Head of caudate nucleus (tissue), 42 donors: ENCODE measurements at regions not wholly inside any gene's neighbourhood (a gene's known extent, or its start where the extent isn't known, plus 50 kb on each side); places are given as distances from the start of the nearest gene placed in this dataset.
"Not testable (repeated sequence)": the region's sequence is repeated elsewhere in the genome, so short reads cannot be mapped to it uniquely, and the experiment has no call there.

Experiments
- DNase-seq, 42 donors: peaks; one replicate each; pipeline versions ENCODE4 v3.0.0 to v3.0.0-alpha.2; 2020 to 2021; ENCODE audit warnings: mixed read lengths in 7 of 42
- intact Hi-C: fragments of 100-400 bp; cut with DNase I; formaldehyde crosslinking; loops from one replicate; pipeline ENCODE4 v1.15.0; 2022

- intact Hi-C loops: no loop called here
- no peak for DNase-seq
Measured at GRCh38 chr2:200092235-200092634, 136.9 kb downstream of the MAIP1 start.

GRCh38 chr2:200095436-200095835, 140.1 kb downstream of the MAIP1 start:
- DNase-seq: peak in 1 of 42 donors; percentile 16
- intact Hi-C loops: no loop called here

- no peak for DNase-seq
- intact Hi-C loops: no loop called here
Measured at GRCh38 chr2:200099256-200099655, 143.9 kb downstream of the MAIP1 start.

- no peak for DNase-seq
- intact Hi-C loops: no loop called here
Measured at GRCh38 chr2:200100027-200100426, 144.6 kb downstream of the MAIP1 start.

GRCh38 chr2:200101922-200102321, 146.5 kb downstream of the MAIP1 start:
- DNase-seq: no peak
- intact Hi-C loops: no loop called here

- DNase-seq: no peak
- intact Hi-C loops: no loop called here
Measured at GRCh38 chr2:200102971-200103370, 147.6 kb downstream of the MAIP1 start.

- intact Hi-C loops: no loop called here
- DNase-seq: no peak
Measured at GRCh38 chr2:200104015-200104414, 148.6 kb downstream of the MAIP1 start.

- no peak for DNase-seq
- intact Hi-C loops: no loop called here
Measured at GRCh38 chr2:200107514-200108217, 152.3 kb downstream of the MAIP1 start.

GRCh38 chr2:200109421-200109820, 154.0 kb downstream of the MAIP1 start:
- no peak for DNase-seq
- intact Hi-C loops: no loop called here

- intact Hi-C loops: no loop called here
- DNase-seq: no peak
Measured at GRCh38 chr2:200110381-200110780, 155.0 kb downstream of the MAIP1 start.

GRCh38 chr2:200113016-200113799, 157.8 kb downstream of the MAIP1 start:
- DNase-seq, intact Hi-C loops: not testable (repeated sequence)

GRCh38 chr2:200119236-200119635, 163.9 kb downstream of the MAIP1 start:
- intact Hi-C loops: no loop called here
- no peak for DNase-seq

GRCh38 chr2:200121931-200122330, 166.5 kb downstream of the MAIP1 start:
- intact Hi-C loops: no loop called here
- DNase-seq: no peak

- no peak for DNase-seq
- intact Hi-C loops: no loop called here
Measured at GRCh38 chr2:200122683-200123082, 167.3 kb downstream of the MAIP1 start.

- intact Hi-C loops: not testable (repeated sequence)
Measured at GRCh38 chr2:200124665-200125368, 169.4 kb downstream of the MAIP1 start.

GRCh38 chr2:200125444-200126284, 170.3 kb downstream of the MAIP1 start:
- DNase-seq: no peak

More at GRCh38 chr2:200124665-200125368, 169.4 kb downstream of the MAIP1 start:
- not testable (repeated sequence) for DNase-seq

GRCh38 chr2:200126285-200126670, 170.9 kb downstream of the MAIP1 start:
- intact Hi-C loops, DNase-seq: not testable (repeated sequence)

More at GRCh38 chr2:200125444-200126284, 170.3 kb downstream of the MAIP1 start:
- intact Hi-C loops: no loop called here

- intact Hi-C loops, DNase-seq: not testable (repeated sequence)
Measured at GRCh38 chr2:200126680-200127079, 171.3 kb downstream of the MAIP1 start.

GRCh38 chr2:200127848-200128247, 172.5 kb downstream of the MAIP1 start:
- intact Hi-C loops: no loop called here

More at GRCh38 chr2:200127848-200128247, 172.5 kb downstream of the MAIP1 start:
- DNase-seq: no peak
